ENCODE measurements at regions not wholly inside any gene's neighbourhood (a gene's known extent, or its start where the extent isn't known, plus 50 kb on each side); places are given as distances from the start of the nearest gene placed in this dataset.

- Histone ChIP-seq H3K4me3 (ENCODE audit: insufficient read depth, low read depth, low read length, poor library complexity, severe bottlenecking) (no peak overlapping the region), H3K27ac (ENCODE audit: insufficient read depth, low read length, poor library complexity, severe bottlenecking) (no peak overlapping the region), H3K27me3 (replicated peaks; ENCODE audit: control insufficient read depth, insufficient read depth, low read length, poor library complexity, severe bottlenecking) (no peaks in the 10 kb centered on the region), H3K4me1 (ENCODE audit: control insufficient read depth, insufficient read depth, low read length, poor library complexity, severe bottlenecking) (no peaks in the 10 kb centered on the region), H3K9me3 (ENCODE audit: control insufficient read depth, low read length) (no peaks in the 10 kb centered on the region), H3K36me3 (ENCODE audit: control insufficient read depth, insufficient read depth, low read length) (no peaks in the 10 kb centered on the region)
- DNase-seq, result no peak
These were observed 152.2 kb upstream of the MPHOSPH6 start for GRCh38 chr16:82322177-82322576.

- no peak for DNase-seq
These were observed 149.0 kb upstream of the MPHOSPH6 start for GRCh38 chr16:82319038-82319437.

GRCh38 chr16:82317411-82318167 lies 147.6 kb upstream of the MPHOSPH6 start:
- no peaks in the 10 kb centered on the region for H3K36me3 ChIP-seq (ENCODE audit: control insufficient read depth, insufficient read depth, low read length)
- no peak overlapping the region for H3K27ac ChIP-seq (ENCODE audit: insufficient read depth, low read length, poor library complexity, severe bottlenecking)
- no peak overlapping the region for H3K4me3 ChIP-seq (ENCODE audit: insufficient read depth, low read depth, low read length, poor library complexity, severe bottlenecking)
- no peaks in the 10 kb centered on the region for H3K9me3 ChIP-seq (ENCODE audit: control insufficient read depth, low read length)
- no peaks in the 10 kb centered on the region for H3K27me3 ChIP-seq (replicated peaks; ENCODE audit: control insufficient read depth, insufficient read depth, low read length, poor library complexity, severe bottlenecking)
- no peak for DNase-seq
- H3K4me1 ChIP-seq (ENCODE audit: control insufficient read depth, insufficient read depth, low read length, poor library complexity, severe bottlenecking), result no peaks in the 10 kb centered on the region

More at GRCh38 chr16:82319038-82319437, 149.0 kb upstream of the MPHOSPH6 start:
- H3K27me3 ChIP-seq (replicated peaks; ENCODE audit: control insufficient read depth, insufficient read depth, low read length, poor library complexity, severe bottlenecking), result no peaks in the 10 kb centered on the region
- H3K4me1 ChIP-seq (ENCODE audit: control insufficient read depth, insufficient read depth, low read length, poor library complexity, severe bottlenecking), result no peaks in the 10 kb centered on the region
- no peaks in the 10 kb centered on the region for H3K9me3 ChIP-seq (ENCODE audit: control insufficient read depth, low read length)
- no peak overlapping the region for H3K4me3 ChIP-seq (ENCODE audit: insufficient read depth, low read depth, low read length, poor library complexity, severe bottlenecking)
- H3K27ac ChIP-seq (ENCODE audit: insufficient read depth, low read length, poor library complexity, severe bottlenecking), result no peak overlapping the region
- H3K36me3 ChIP-seq (ENCODE audit: control insufficient read depth, insufficient read depth, low read length), result no peaks in the 10 kb centered on the region

GRCh38 chr16:82313754-82314153 lies 143.7 kb upstream of the MPHOSPH6 start:
- Histone ChIP-seq H3K4me1 (ENCODE audit: control insufficient read depth, insufficient read depth, low read length, poor library complexity, severe bottlenecking) (no peaks in the 10 kb centered on the region), H3K27me3 (replicated peaks; ENCODE audit: control insufficient read depth, insufficient read depth, low read length, poor library complexity, severe bottlenecking) (no peaks in the 10 kb centered on the region), H3K36me3 (ENCODE audit: control insufficient read depth, insufficient read depth, low read length) (no peaks in the 10 kb centered on the region), H3K4me3 (ENCODE audit: insufficient read depth, low read depth, low read length, poor library complexity, severe bottlenecking) (no peak overlapping the region), H3K27ac (ENCODE audit: insufficient read depth, low read length, poor library complexity, severe bottlenecking) (no peak overlapping the region), H3K9me3 (ENCODE audit: control insufficient read depth, low read length) (no peaks in the 10 kb centered on the region)
- DNase-seq, result no peak

- Histone ChIP-seq H3K27me3 (replicated peaks; ENCODE audit: control insufficient read depth, insufficient read depth, low read length, poor library complexity, severe bottlenecking) (no peaks in the 10 kb centered on the region), H3K4me1 (ENCODE audit: control insufficient read depth, insufficient read depth, low read length, poor library complexity, severe bottlenecking) (no peaks in the 10 kb centered on the region), H3K36me3 (ENCODE audit: control insufficient read depth, insufficient read depth, low read length) (no peaks in the 10 kb centered on the region), H3K9me3 (ENCODE audit: control insufficient read depth, low read length) (no peaks in the 10 kb centered on the region), H3K27ac (ENCODE audit: insufficient read depth, low read length, poor library complexity, severe bottlenecking) (no peak overlapping the region), H3K4me3 (ENCODE audit: insufficient read depth, low read depth, low read length, poor library complexity, severe bottlenecking) (no peak overlapping the region)
- DNase-seq, result no peak
These were observed 141.5 kb upstream of the MPHOSPH6 start for GRCh38 chr16:82311528-82311927.

- no peaks in the 10 kb centered on the region for H3K27me3 ChIP-seq (replicated peaks; ENCODE audit: control insufficient read depth, insufficient read depth, low read length, poor library complexity, severe bottlenecking)
- no peak overlapping the region for H3K27ac ChIP-seq (ENCODE audit: insufficient read depth, low read length, poor library complexity, severe bottlenecking)
- no peaks in the 10 kb centered on the region for H3K4me1 ChIP-seq (ENCODE audit: control insufficient read depth, insufficient read depth, low read length, poor library complexity, severe bottlenecking)
- H3K9me3 ChIP-seq (ENCODE audit: control insufficient read depth, low read length), result no peaks in the 10 kb centered on the region
- no peaks in the 10 kb centered on the region for H3K36me3 ChIP-seq (ENCODE audit: control insufficient read depth, insufficient read depth, low read length)
- DNase-seq, result no peak
- no peak overlapping the region for H3K4me3 ChIP-seq (ENCODE audit: insufficient read depth, low read depth, low read length, poor library complexity, severe bottlenecking)
These were observed 132.2 kb upstream of the MPHOSPH6 start for GRCh38 chr16:82302042-82302727.

- Histone ChIP-seq H3K36me3 (ENCODE audit: control insufficient read depth, insufficient read depth, low read length) (no peaks in the 10 kb centered on the region), H3K4me3 (ENCODE audit: insufficient read depth, low read depth, low read length, poor library complexity, severe bottlenecking) (no peak overlapping the region), H3K27me3 (replicated peaks; ENCODE audit: control insufficient read depth, insufficient read depth, low read length, poor library complexity, severe bottlenecking) (no peaks in the 10 kb centered on the region), H3K9me3 (ENCODE audit: control insufficient read depth, low read length) (no peaks in the 10 kb centered on the region), H3K27ac (ENCODE audit: insufficient read depth, low read length, poor library complexity, severe bottlenecking) (no peak overlapping the region), H3K4me1 (ENCODE audit: control insufficient read depth, insufficient read depth, low read length, poor library complexity, severe bottlenecking) (no peaks in the 10 kb centered on the region)
- DNase-seq, result no peak
These were observed 131.2 kb upstream of the MPHOSPH6 start for GRCh38 chr16:82301146-82301755.

GRCh38 chr16:82300374-82300951 lies 130.4 kb upstream of the MPHOSPH6 start:
- H3K9me3 ChIP-seq (ENCODE audit: control insufficient read depth, low read length), result no peaks in the 10 kb centered on the region
- DNase-seq, result no peak
- H3K27me3 ChIP-seq (replicated peaks; ENCODE audit: control insufficient read depth, insufficient read depth, low read length, poor library complexity, severe bottlenecking), result no peaks in the 10 kb centered on the region
- H3K4me1 ChIP-seq (ENCODE audit: control insufficient read depth, insufficient read depth, low read length, poor library complexity, severe bottlenecking), result no peaks in the 10 kb centered on the region
- H3K27ac ChIP-seq (ENCODE audit: insufficient read depth, low read length, poor library complexity, severe bottlenecking), result no peak overlapping the region
- H3K4me3 ChIP-seq (ENCODE audit: insufficient read depth, low read depth, low read length, poor library complexity, severe bottlenecking), result no peak overlapping the region
- H3K36me3 ChIP-seq (ENCODE audit: control insufficient read depth, insufficient read depth, low read length), result no peaks in the 10 kb centered on the region

- H3K36me3 ChIP-seq (ENCODE audit: control insufficient read depth, insufficient read depth, low read length), result no peaks in the 10 kb centered on the region
- no peak for DNase-seq
- H3K27me3 ChIP-seq (replicated peaks; ENCODE audit: control insufficient read depth, insufficient read depth, low read length, poor library complexity, severe bottlenecking), result no peaks in the 10 kb centered on the region
- H3K27ac ChIP-seq (ENCODE audit: insufficient read depth, low read length, poor library complexity, severe bottlenecking), result no peak overlapping the region
- no peak overlapping the region for H3K4me3 ChIP-seq (ENCODE audit: insufficient read depth, low read depth, low read length, poor library complexity, severe bottlenecking)
- no peaks in the 10 kb centered on the region for H3K9me3 ChIP-seq (ENCODE audit: control insufficient read depth, low read length)
- no peaks in the 10 kb centered on the region for H3K4me1 ChIP-seq (ENCODE audit: control insufficient read depth, insufficient read depth, low read length, poor library complexity, severe bottlenecking)
These were observed 128.4 kb upstream of the MPHOSPH6 start for GRCh38 chr16:82298472-82298871.

Data from effector memory CD4-positive, alpha-beta T cell (primary cell).